ENCODE measurements at regions not wholly inside any gene's neighbourhood (a gene's known extent, or its start where the extent isn't known, plus 50 kb on each side); places are given as distances from the start of the nearest gene placed in this dataset.

DNA sequence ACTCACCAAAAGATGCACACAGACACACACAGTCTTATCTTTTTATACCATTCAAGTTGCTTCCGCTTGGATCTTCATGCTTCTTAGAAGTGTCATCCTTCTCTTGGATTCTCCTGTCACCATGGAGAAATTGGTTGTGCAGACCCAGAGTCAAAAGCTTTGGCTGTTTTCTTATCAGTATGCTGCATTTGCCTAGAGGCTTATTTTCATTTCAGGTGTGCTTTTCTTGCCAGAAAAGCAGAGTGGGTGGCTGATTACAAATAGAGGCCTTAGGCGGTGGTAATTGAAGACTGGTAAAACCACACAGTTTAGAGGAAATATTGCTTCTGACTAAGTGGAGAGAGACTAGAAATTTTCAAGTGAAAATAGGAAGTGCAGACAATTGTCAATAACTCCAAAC lies 70.2 kb upstream of the TLE4 start:
- DNase-seq (ENCODE audit: low read depth in 2 of 2): no peak

DNA sequence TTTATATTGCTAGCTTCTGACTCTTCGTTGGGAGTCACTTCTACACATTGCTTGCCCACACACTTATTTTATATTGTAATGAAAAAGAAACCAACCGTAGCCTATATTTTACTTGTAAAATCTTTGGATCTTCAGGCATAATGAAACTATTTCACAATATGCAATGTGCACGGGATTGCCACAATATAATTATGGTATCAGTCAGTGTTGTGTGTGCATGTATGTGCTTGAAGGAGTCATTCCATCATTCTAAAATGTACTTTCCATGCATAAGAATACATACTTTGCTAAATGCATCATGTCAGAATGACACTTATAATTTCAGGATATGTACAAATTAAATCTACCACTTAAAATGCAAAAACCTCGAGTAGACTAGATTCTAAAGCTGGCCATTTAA lies 64.0 kb upstream of the TLE4 start:
- DNase-seq (ENCODE audit: low read depth in 2 of 2): no peak

DNA sequence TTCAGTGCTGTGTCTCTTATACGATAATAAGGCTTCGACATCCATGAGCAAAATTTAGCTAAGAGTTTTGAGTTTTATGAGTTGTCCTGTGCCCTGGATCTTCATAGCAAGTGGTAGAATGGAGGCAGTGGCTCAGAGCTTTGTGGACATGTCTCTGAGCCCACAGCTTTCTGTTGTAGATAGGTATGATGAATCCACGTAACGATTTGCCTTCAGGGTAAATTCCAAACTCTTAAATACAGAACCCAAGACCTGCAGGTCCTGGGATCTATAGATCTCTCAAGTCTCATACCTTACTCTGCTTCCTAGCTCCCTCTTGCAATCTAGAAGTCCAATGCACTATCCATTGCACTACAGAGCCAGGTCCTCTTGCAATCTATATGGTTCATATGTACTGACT lies 59.5 kb upstream of the TLE4 start:
- no peak for DNase-seq (ENCODE audit: low read depth in 2 of 2)

All from stimulated activated CD8-positive, alpha-beta memory T cell treated with anti-CD3 and anti-CD28 coated beads, Interleukin-7, amount 100 ng/mL, for 1 hour (primary cell).